Right lobe of liver (tissue), 6 donors: ENCODE measurements at regions not wholly inside any gene's neighbourhood (a gene's known extent, or its start where the extent isn't known, plus 50 kb on each side); places are given as distances from the start of the nearest gene placed in this dataset.
A peak's percentile ranks its signal among the peaks of the same experiment; 100 is the strongest.

ENCODE experiments used
- ATAC-seq, 4 donors: fragments of 200-7000 bp; cut with Tn5 transposase; one replicate each; pipeline ENCODE4 v1.9.1; 2020; ENCODE audit warnings: mild to moderate bottlenecking in 4 of 4, moderate library complexity in 4 of 4
- DNase-seq, 3 donors: peaks; one replicate each; pipeline ENCODE4 v3.0.0-alpha.2; 2020
- H3K27ac ChIP-seq, 3 donors: fragments of 200-600 bp; one replicate each; pipeline ENCODE4 v1.8.0; 2022
- H3K27me3 ChIP-seq, 2 donors: fragments of 200-600 bp; one replicate each; pipeline ENCODE4 v1.8.0; 2022
- H3K36me3 ChIP-seq, 4 donors: fragments of 200-600 bp; sonication (generic) in 1 of 4; one replicate each; pipeline versions ENCODE4 v1.5.1 to v1.8.0; 2017 to 2022; ENCODE audit warnings: control low read depth in 1 of 4
- H3K4me1 ChIP-seq, 4 donors: fragments of 200-600 bp; sonication (generic) in 1 of 4; one replicate each; pipeline versions ENCODE4 v1.5.1 to v1.8.0; 2017 to 2022; ENCODE audit warnings: control low read depth in 1 of 4
- H3K4me3 ChIP-seq, 3 donors: fragments of 200-600 bp; one replicate each; pipeline ENCODE4 v1.8.0; 2022
- H3K9me3 ChIP-seq, 4 donors: fragments of 200-600 bp; sonication (generic) in 1 of 4; one replicate each; pipeline versions ENCODE4 v1.5.1 to v1.8.0; 2017 to 2022; ENCODE audit warnings: control low read depth in 1 of 4
- POLR2A ChIP-seq: fragments of 450-650 bp; IDR thresholded peaks from one replicate; pipeline ENCODE4 v1.6.1; 2017; ENCODE audit warnings: antibody characterized with exemption, mild to moderate bottlenecking
- WGBS: methylation state at CpG from one replicate; pipeline ENCODE4 v1.1.6; 2018; ENCODE audit warnings: low coverage, low lambda C conversion rate; ENCODE audit not compliant: insufficient coverage; ENCODE audit errors: missing lambda C conversion rate; 5-methylcytosine and 5-hydroxymethylcytosine counted together
- intact Hi-C, 2 donors: fragments of 100-400 bp; cut with DNase I; formaldehyde crosslinking; loops; one replicate each; pipeline versions ENCODE4 v1.11.2 to v1.14.1; 2022
- TF ChIP-seq, protein P1 (sequence below), 4 donors: fragments of 200-600 bp in 3 of 4; fragments of 450-650 bp in 1 of 4; IDR thresholded peaks; one replicate each; pipeline versions ENCODE4 v1.5.1 to v1.8.0; 2016 to 2022; ENCODE audit warnings: antibody characterized with exemption in 4 of 4, mild to moderate bottlenecking in 2 of 4
- donor health status: DM: no; HTN: yes; CAD: no.
- donor health status: DM: no; HTN: no; CAD: no.
- donor health status: DM: no; HTN: no; CAD: no.
- donor health status: DM: no; HTN: yes; CAD: no.
- donor health status: DM: no; HTN: yes; CAD: no.

DNA sequence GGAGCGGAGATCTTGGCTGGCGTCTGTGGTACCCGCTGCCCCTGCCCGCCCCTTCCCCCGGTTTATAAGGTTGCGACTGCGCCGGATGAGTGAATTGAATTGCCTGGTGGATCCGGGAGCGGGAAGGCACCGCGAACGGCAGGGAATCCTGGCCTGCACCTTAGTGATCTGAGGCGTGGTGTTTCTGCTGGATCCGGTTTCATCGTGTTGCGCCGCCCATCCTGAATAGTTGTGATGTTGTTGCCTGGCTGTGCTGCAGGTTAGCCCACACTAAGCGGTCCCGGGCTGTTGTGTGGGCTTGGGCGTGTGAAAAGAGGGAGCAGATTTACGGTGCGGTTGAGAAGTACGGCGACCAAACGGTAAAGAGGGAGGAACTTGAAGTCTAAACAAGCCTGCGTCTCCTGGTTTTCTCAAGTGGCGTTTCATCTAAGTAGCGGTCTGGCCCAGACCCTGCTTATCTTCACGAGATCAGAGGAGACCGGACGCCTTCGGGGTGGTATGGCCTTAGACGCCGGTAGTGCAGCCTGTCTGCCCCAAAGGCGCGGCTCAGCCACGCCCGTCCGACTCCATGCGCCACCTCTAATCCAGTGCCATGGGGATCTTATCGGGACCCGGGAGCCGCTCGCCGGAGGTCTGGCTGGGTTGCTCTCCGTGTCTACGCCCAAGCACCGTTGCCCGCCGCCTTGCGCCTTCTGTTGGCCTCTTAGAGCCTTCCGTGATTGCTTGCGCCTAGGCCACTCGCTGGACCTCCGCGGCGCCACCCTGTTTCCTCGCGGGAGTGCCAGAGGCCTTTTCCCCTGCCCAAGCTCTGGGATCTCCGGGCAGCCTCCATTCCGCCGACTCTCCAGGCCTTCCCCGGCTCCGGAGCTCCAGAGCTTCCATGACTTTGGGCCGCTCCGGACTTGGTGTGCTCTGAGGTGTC lies 87.5 kb upstream of the RHOU start:
- 0% methylated on average over 8 of the region's 67 CpGs for WGBS
- peaks cover 0 to 18% (median 9%) of the 10 kb centered on the region in 4 donors for H3K4me1 ChIP-seq
- no peaks in the 10 kb centered on the region for H3K9me3 ChIP-seq
- peak overlapping the region; percentile 20 to 36 (median 21) for H3K4me3 ChIP-seq
- H3K36me3 ChIP-seq, result no peaks in the 10 kb centered on the region
- no peak overlapping the region for H3K27ac ChIP-seq
- TF ChIP-seq, protein P1, sequence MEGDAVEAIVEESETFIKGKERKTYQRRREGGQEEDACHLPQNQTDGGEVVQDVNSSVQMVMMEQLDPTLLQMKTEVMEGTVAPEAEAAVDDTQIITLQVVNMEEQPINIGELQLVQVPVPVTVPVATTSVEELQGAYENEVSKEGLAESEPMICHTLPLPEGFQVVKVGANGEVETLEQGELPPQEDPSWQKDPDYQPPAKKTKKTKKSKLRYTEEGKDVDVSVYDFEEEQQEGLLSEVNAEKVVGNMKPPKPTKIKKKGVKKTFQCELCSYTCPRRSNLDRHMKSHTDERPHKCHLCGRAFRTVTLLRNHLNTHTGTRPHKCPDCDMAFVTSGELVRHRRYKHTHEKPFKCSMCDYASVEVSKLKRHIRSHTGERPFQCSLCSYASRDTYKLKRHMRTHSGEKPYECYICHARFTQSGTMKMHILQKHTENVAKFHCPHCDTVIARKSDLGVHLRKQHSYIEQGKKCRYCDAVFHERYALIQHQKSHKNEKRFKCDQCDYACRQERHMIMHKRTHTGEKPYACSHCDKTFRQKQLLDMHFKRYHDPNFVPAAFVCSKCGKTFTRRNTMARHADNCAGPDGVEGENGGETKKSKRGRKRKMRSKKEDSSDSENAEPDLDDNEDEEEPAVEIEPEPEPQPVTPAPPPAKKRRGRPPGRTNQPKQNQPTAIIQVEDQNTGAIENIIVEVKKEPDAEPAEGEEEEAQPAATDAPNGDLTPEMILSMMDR (IDR thresholded peaks at IDR 0.05), result no peak
- no peak for TF ChIP-seq POLR2A
- ATAC-seq (peak; percentile 80 to 87 (median 82)), DNase-seq (peak; percentile 46 to 66 (median 56))
- intact Hi-C loops, result no loop called here
- H3K27me3 ChIP-seq, result peaks cover 12 to 30% of the 10 kb centered on the region in 2 donors

DNA sequence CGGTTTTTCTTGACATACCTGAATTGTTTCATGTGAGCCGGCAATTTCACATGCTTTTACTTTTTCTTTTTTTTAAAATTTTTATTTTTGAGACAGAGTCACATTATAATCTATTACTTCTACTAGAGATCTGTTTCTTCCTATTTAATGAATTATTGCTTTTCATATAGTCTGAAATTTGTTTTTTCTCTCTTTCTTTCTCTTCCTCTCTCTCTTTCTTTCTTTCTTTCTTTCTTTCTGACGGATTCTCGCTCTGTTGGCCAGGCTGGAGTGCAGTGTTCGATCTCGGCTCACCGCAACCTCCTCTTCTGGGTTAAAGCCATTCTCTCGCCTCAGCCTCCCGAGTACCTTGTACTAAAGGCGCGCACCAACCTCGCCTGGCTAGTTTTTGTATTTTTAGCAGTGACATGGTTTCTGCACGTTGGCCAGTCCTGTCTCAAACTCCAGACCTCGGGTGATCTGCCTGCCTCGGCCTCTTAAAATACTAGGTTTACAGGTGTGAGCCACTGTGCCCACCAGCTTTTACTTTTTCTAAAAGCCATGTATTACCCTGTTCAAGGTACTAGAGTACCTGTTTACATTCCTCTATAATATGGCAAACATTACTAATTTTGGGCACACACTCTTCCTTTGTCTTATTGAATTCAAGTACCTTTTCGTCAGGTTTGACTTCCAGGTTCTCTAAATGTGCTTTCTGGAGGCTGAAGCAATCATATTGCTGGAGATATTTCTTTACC lies 86.5 kb upstream of the RHOU start:
- no peaks in the 10 kb centered on the region for H3K36me3 ChIP-seq
- TF ChIP-seq POLR2A, result no peak
- TF ChIP-seq, protein P1 (IDR thresholded peaks at IDR 0.05), result no peak
- no peaks in the 10 kb centered on the region for H3K9me3 ChIP-seq
- peaks cover 0 to 18% (median 9%) of the 10 kb centered on the region in 4 donors for H3K4me1 ChIP-seq
- ATAC-seq (no peak), DNase-seq (no peak)
- no peak overlapping the region for H3K27ac ChIP-seq
- H3K27me3 ChIP-seq, result peaks cover 12 to 30% of the 10 kb centered on the region in 2 donors
- intact Hi-C loops, result no loop called here
- H3K4me3 ChIP-seq, result no peak overlapping the region
- 56% methylated on average over 16 of the region's 16 CpGs for WGBS

DNA sequence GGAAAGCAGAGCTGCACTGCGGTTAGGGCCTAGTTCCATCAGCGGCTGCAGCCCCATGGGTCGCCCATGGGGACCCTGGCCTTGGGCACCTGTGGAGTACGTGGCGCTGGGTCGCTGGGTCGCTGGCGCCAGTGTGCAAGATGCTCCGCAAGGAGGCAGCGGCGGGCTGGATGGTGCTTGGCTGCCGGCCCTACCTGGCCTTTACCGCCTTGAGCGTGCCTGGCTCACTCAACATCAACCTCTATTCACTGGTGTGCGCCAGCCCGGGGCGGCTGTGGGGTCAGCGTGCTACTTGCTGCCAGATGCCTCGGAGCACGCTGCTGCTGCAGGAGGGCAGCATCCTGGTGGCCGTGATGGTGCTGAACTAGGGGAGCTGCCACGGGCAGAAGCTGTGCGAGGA lies 85.1 kb upstream of the RHOU start:
- H3K4me3 ChIP-seq, result no peak overlapping the region
- H3K27me3 ChIP-seq, result peaks cover 12 to 30% of the 10 kb centered on the region in 2 donors
- ATAC-seq (no peak), DNase-seq (peak in 1 of 3 donors; percentile 18)
- H3K36me3 ChIP-seq, result no peaks in the 10 kb centered on the region
- intact Hi-C loops, result no loop called here
- TF ChIP-seq, protein P1 (IDR thresholded peaks at IDR 0.05), result no peak
- TF ChIP-seq POLR2A, result no peak
- no peaks in the 10 kb centered on the region for H3K9me3 ChIP-seq
- H3K4me1 ChIP-seq, result peaks cover 0 to 18% (median 9%) of the 10 kb centered on the region in 4 donors
- 46% methylated on average over 11 of the region's 23 CpGs for WGBS
- H3K27ac ChIP-seq, result no peak overlapping the region

DNA sequence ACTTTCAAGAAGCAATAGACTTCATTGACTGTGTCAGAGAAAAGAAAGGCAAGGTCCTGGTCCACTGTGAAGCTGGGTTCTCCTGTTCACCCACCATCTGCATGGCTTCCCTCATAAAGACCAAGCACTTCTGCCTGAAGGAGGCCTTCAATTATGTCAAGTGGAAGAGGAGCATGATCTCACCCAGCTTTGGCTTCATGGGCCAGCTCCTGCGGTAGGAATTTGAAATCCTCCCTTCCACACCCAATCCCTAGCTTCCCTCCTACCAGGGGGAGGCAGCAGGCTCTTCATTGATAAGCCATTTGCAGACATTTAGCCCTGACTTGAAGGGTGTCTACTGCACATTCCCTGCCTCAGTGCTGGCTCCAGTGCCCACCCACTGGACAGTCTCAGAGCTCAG lies 84.3 kb upstream of the RHOU start:
- Histone ChIP-seq H3K4me1 (peaks cover 0 to 25% (median 11%) of the 10 kb centered on the region in 4 donors), H3K27ac (no peak overlapping the region), H3K9me3 (no peaks in the 10 kb centered on the region), H3K36me3 (no peaks in the 10 kb centered on the region), H3K27me3 (peaks cover 12 to 30% of the 10 kb centered on the region in 2 donors), H3K4me3 (no peak overlapping the region)
- ATAC-seq, result no peak
- intact Hi-C loops, result no loop called here
- TF ChIP-seq, protein P1 (IDR thresholded peaks at IDR 0.05), result no peak
- no peak for TF ChIP-seq POLR2A
- no peak for DNase-seq
- whole genome bisulfite sequencing, result 83% methylated on average over 1 of the region's 1 CpG
